ENCODE measurements at regions not wholly inside any gene's neighbourhood (a gene's known extent, or its start where the extent isn't known, plus 50 kb on each side); places are given as distances from the start of the nearest gene placed in this dataset.

GRCh38 chrX:9188117-9188516, 154.2 kb upstream of the FAM9B start:
- Histone ChIP-seq H3K27me3 (no peaks in the 10 kb centered on the region), H3K27ac (no peak overlapping the region), H3K4me3 (no peak overlapping the region), H3K36me3 (no peaks in the 10 kb centered on the region), H3K9me3 (no peaks in the 10 kb centered on the region), H3K4me1 (no peaks in the 10 kb centered on the region)
- intact Hi-C loops (cut with DNase I) = no loop called here
- TF ChIP-seq CTCF (IDR thresholded peaks at IDR 0.05) = no peak
- ATAC-seq = no peak
- DNase-seq = no peak

GRCh38 chrX:9189286-9189685, 155.4 kb upstream of the FAM9B start:
- no peaks in the 10 kb centered on the region for H3K9me3 ChIP-seq
- H3K4me1 ChIP-seq = no peaks in the 10 kb centered on the region
- intact Hi-C loops (cut with DNase I) = no loop called here
- ATAC-seq (no peak), DNase-seq (no peak)
- no peak overlapping the region for H3K4me3 ChIP-seq
- no peaks in the 10 kb centered on the region for H3K27me3 ChIP-seq
- no peak for TF ChIP-seq CTCF (IDR thresholded peaks at IDR 0.05)
- no peaks in the 10 kb centered on the region for H3K36me3 ChIP-seq
- H3K27ac ChIP-seq = no peak overlapping the region

GRCh38 chrX:9191392-9191791, 157.5 kb upstream of the FAM9B start:
- no peak for ATAC-seq
- Histone ChIP-seq H3K9me3 (no peaks in the 10 kb centered on the region), H3K4me3 (no peak overlapping the region), H3K27ac (no peak overlapping the region), H3K27me3 (no peaks in the 10 kb centered on the region), H3K36me3 (no peaks in the 10 kb centered on the region), H3K4me1 (no peaks in the 10 kb centered on the region)
- TF ChIP-seq CTCF (IDR thresholded peaks at IDR 0.05) = no peak
- DNase-seq = no peak
- intact Hi-C loops (cut with DNase I) = no loop called here

- no peak overlapping the region for H3K27ac ChIP-seq
- no peaks in the 10 kb centered on the region for H3K36me3 ChIP-seq
- no peaks in the 10 kb centered on the region for H3K4me1 ChIP-seq
- no peaks in the 10 kb centered on the region for H3K9me3 ChIP-seq
- no peak for TF ChIP-seq CTCF (IDR thresholded peaks at IDR 0.05)
- no peaks in the 10 kb centered on the region for H3K27me3 ChIP-seq
- no peak overlapping the region for H3K4me3 ChIP-seq
- ATAC-seq (no peak), DNase-seq (no peak)
- intact Hi-C loops (cut with DNase I) = no loop called here
Observed at GRCh38 chrX:9195199-9195880, 161.4 kb upstream of the FAM9B start.

GRCh38 chrX:9196961-9197640, 163.2 kb upstream of the FAM9B start:
- no peaks in the 10 kb centered on the region for H3K36me3 ChIP-seq
- no peak overlapping the region for H3K27ac ChIP-seq
- ATAC-seq = no peak
- H3K4me3 ChIP-seq = no peak overlapping the region
- no peaks in the 10 kb centered on the region for H3K27me3 ChIP-seq
- H3K9me3 ChIP-seq = no peaks in the 10 kb centered on the region
- intact Hi-C loops (cut with DNase I) = no loop called here
- DNase-seq = peak in 2 of 4 donors; percentile 30 to 75
- TF ChIP-seq CTCF (IDR thresholded peaks at IDR 0.05) = no peak
- no peaks in the 10 kb centered on the region for H3K4me1 ChIP-seq
